Vagina (tissue), 2 donors: ENCODE measurements at regions not wholly inside any gene's neighbourhood (a gene's known extent, or its start where the extent isn't known, plus 50 kb on each side); places are given as distances from the start of the nearest gene placed in this dataset.

Experiments
- DNase-seq, 2 donors: peaks; one replicate each; pipeline ENCODE4 v3.0.0-alpha.2; 2017; ENCODE audit errors: extremely low spot score in 2 of 2
- H3K27ac ChIP-seq: fragments of 200-600 bp; sonication (generic); one replicate; pipeline ENCODE4 v1.5.1; 2019
- H3K27me3 ChIP-seq: fragments of 200-600 bp; sonication (generic); one replicate; pipeline ENCODE4 v1.5.1; 2019
- H3K36me3 ChIP-seq, 2 donors: fragments of 200-600 bp; sonication (generic); one replicate each; pipeline ENCODE4 v1.5.1; 2017 to 2019
- H3K4me1 ChIP-seq: fragments of 200-600 bp; sonication (generic); one replicate; pipeline ENCODE4 v1.5.1; 2019
- H3K4me3 ChIP-seq, 2 donors: fragments of 200-600 bp; sonication (generic); 1 replicate in 1 of 2; 2 replicates in 1 of 2; pipeline ENCODE4 v1.5.1; 2016 to 2019
- H3K9me3 ChIP-seq: fragments of 200-600 bp; sonication (generic); one replicate; pipeline ENCODE4 v1.5.1; 2019
- POLR2A ChIP-seq, 2 donors: fragments of 450-650 bp; IDR thresholded peaks; one replicate each; pipeline ENCODE4 v1.6.1; 2017; ENCODE audit warnings: antibody characterized with exemption in 2 of 2, mild to moderate bottlenecking in 2 of 2, moderate library complexity in 2 of 2
- POLR2AphosphoS5 ChIP-seq, 2 donors: sonication (generic); formaldehyde crosslinking; IDR thresholded peaks; one replicate each; pipeline ENCODE4 v1.9.0; 2017; ENCODE audit warnings: antibody characterized with exemption in 2 of 2, mild to moderate bottlenecking in 2 of 2, low read depth in 1 of 2; ENCODE audit not compliant: insufficient read depth in 1 of 2
- intact Hi-C: fragments of 100-400 bp; cut with DNase I; formaldehyde crosslinking; loops from one replicate; pipeline ENCODE4 v1.15.1; 2023
- TF ChIP-seq, protein P1 (sequence below), 3 experiments: fragments of 450-650 bp in 2 of 3; fragments of 200-600 bp in 1 of 3; sonication (generic) in 1 of 3; IDR thresholded peaks; one replicate each; pipeline ENCODE4 v1.5.1; 2017 to 2019; ENCODE audit warnings: antibody characterized with exemption in 3 of 3, mild to moderate bottlenecking in 2 of 3, moderate library complexity in 2 of 3

GRCh38 chr2:58974426-58974825 is 733.3 kb upstream of the FANCL start:
- no peaks in the 10 kb centered on the region for H3K4me1 ChIP-seq
- no peak overlapping the region for H3K4me3 ChIP-seq
- intact Hi-C loops, result no loop called here
- TF ChIP-seq, protein P1, sequence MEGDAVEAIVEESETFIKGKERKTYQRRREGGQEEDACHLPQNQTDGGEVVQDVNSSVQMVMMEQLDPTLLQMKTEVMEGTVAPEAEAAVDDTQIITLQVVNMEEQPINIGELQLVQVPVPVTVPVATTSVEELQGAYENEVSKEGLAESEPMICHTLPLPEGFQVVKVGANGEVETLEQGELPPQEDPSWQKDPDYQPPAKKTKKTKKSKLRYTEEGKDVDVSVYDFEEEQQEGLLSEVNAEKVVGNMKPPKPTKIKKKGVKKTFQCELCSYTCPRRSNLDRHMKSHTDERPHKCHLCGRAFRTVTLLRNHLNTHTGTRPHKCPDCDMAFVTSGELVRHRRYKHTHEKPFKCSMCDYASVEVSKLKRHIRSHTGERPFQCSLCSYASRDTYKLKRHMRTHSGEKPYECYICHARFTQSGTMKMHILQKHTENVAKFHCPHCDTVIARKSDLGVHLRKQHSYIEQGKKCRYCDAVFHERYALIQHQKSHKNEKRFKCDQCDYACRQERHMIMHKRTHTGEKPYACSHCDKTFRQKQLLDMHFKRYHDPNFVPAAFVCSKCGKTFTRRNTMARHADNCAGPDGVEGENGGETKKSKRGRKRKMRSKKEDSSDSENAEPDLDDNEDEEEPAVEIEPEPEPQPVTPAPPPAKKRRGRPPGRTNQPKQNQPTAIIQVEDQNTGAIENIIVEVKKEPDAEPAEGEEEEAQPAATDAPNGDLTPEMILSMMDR (IDR thresholded peaks at IDR 0.05), result no peak
- TF ChIP-seq POLR2AphosphoS5 (IDR thresholded peaks at IDR 0.05; ENCODE audit: insufficient read depth in 1 of 2, low read depth in 1 of 2) (no peak), POLR2A (IDR thresholded peaks at IDR 0.05) (no peak)
- H3K36me3 ChIP-seq, result no peaks in the 10 kb centered on the region
- H3K27ac ChIP-seq, result no peak overlapping the region
- no peak for DNase-seq
- H3K9me3 ChIP-seq, result no peaks in the 10 kb centered on the region
- no peaks in the 10 kb centered on the region for H3K27me3 ChIP-seq

GRCh38 chr2:58973811-58974281 is 732.7 kb upstream of the FANCL start:
- H3K4me3 ChIP-seq, result no peak overlapping the region
- H3K9me3 ChIP-seq, result no peaks in the 10 kb centered on the region
- no peaks in the 10 kb centered on the region for H3K27me3 ChIP-seq
- no peak overlapping the region for H3K27ac ChIP-seq
- no peaks in the 10 kb centered on the region for H3K36me3 ChIP-seq
- intact Hi-C loops, result no loop called here
- TF ChIP-seq, protein P1 (IDR thresholded peaks at IDR 0.05), result no peak
- no peak for TF ChIP-seq POLR2A (IDR thresholded peaks at IDR 0.05)
- no peak for TF ChIP-seq POLR2AphosphoS5 (IDR thresholded peaks at IDR 0.05; ENCODE audit: insufficient read depth in 1 of 2, low read depth in 1 of 2)
- H3K4me1 ChIP-seq, result no peaks in the 10 kb centered on the region
- DNase-seq, result no peak

GRCh38 chr2:58972737-58973136 is 731.6 kb upstream of the FANCL start:
- Histone ChIP-seq H3K9me3 (no peaks in the 10 kb centered on the region), H3K4me3 (no peak overlapping the region), H3K27me3 (no peaks in the 10 kb centered on the region), H3K27ac (no peak overlapping the region), H3K4me1 (no peaks in the 10 kb centered on the region), H3K36me3 (no peaks in the 10 kb centered on the region)
- TF ChIP-seq, protein P1 (IDR thresholded peaks at IDR 0.05), result no peak
- TF ChIP-seq POLR2A (IDR thresholded peaks at IDR 0.05) (no peak), POLR2AphosphoS5 (IDR thresholded peaks at IDR 0.05; ENCODE audit: insufficient read depth in 1 of 2, low read depth in 1 of 2) (no peak)
- DNase-seq, result no peak
- intact Hi-C loops, result no loop called here

- no peaks in the 10 kb centered on the region for H3K36me3 ChIP-seq
- H3K27me3 ChIP-seq, result no peaks in the 10 kb centered on the region
- H3K4me3 ChIP-seq, result no peak overlapping the region
- TF ChIP-seq POLR2AphosphoS5 (IDR thresholded peaks at IDR 0.05; ENCODE audit: insufficient read depth in 1 of 2, low read depth in 1 of 2) (no peak), POLR2A (IDR thresholded peaks at IDR 0.05) (no peak)
- TF ChIP-seq, protein P1 (IDR thresholded peaks at IDR 0.05), result no peak
- no peak overlapping the region for H3K27ac ChIP-seq
- H3K9me3 ChIP-seq, result no peaks in the 10 kb centered on the region
- intact Hi-C loops, result no loop called here
- H3K4me1 ChIP-seq, result no peaks in the 10 kb centered on the region
- no peak for DNase-seq
Observed at GRCh38 chr2:58971511-58972360, 730.6 kb upstream of the FANCL start.

DNA sequence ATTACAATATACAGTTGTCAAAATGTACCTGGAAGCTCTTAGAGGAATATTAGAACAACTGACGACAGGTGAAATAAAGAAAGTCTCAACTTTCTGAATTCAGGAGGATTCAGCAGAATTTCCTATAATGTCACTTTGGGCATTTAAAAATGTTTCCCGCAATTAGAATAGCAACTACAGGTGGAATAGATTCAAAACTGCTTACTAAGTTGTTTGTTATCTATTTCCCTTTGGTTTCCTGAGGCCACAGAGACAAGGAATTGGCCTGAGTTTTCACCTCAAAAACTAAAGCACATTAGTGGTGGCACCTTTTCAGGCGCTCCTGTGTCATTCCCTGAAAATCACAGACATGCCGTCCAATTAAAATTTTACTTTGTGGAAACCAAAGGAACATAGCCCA is 729.2 kb upstream of the FANCL start:
- H3K27me3 ChIP-seq, result no peaks in the 10 kb centered on the region
- no peaks in the 10 kb centered on the region for H3K4me1 ChIP-seq
- intact Hi-C loops, result no loop called here
- no peaks in the 10 kb centered on the region for H3K36me3 ChIP-seq
- no peak for DNase-seq
- TF ChIP-seq, protein P1 (IDR thresholded peaks at IDR 0.05), result no peak
- no peak for TF ChIP-seq POLR2A (IDR thresholded peaks at IDR 0.05)
- no peak overlapping the region for H3K27ac ChIP-seq
- H3K4me3 ChIP-seq, result no peak overlapping the region
- H3K9me3 ChIP-seq, result no peaks in the 10 kb centered on the region
